Gastrocnemius medialis (tissue), 4 donors: ENCODE measurements at regions not wholly inside any gene's neighbourhood (a gene's known extent, or its start where the extent isn't known, plus 50 kb on each side); places are given as distances from the start of the nearest gene placed in this dataset.

ENCODE experiments used
- CTCF ChIP-seq, 5 experiments: fragments of 450-650 bp in 3 of 5; fragments of 200-600 bp in 2 of 5; sonication (generic) in 2 of 5; IDR thresholded peaks in 4 of 5; conservative IDR thresholded peaks in 1 of 5; 1 replicate in 4 of 5; 2 replicates in 1 of 5; pipeline ENCODE4 v1.5.1; 2016 to 2019; ENCODE audit warnings: antibody characterized with exemption in 5 of 5, mild to moderate bottlenecking in 3 of 5, moderate library complexity in 3 of 5
- POLR2A ChIP-seq, 2 donors: fragments of 450-650 bp; IDR thresholded peaks; one replicate each; pipeline ENCODE4 v1.6.1; 2017; ENCODE audit warnings: antibody characterized with exemption in 2 of 2, mild to moderate bottlenecking in 2 of 2, moderate library complexity in 2 of 2

- TF ChIP-seq CTCF (IDR thresholded peaks at IDR 0.05 in 4 of 5, conservative IDR thresholded peaks at IDR 0.05 in 1 of 5) (no peak), POLR2A (IDR thresholded peaks at IDR 0.05) (no peak)
Measured at GRCh38 chr7:82631998-82632397, 188.4 kb upstream of the CACNA2D1 start.
